Stimulated activated CD8-positive, alpha-beta memory T cell treated with anti-CD3 and anti-CD28 coated beads, Interleukin-7, amount 100 ng/mL, for 4 hours (primary cell): ENCODE measurements at regions not wholly inside any gene's neighbourhood (a gene's known extent, or its start where the extent isn't known, plus 50 kb on each side); places are given as distances from the start of the nearest gene placed in this dataset.

Experiments
- DNase-seq, 2 donors: peaks; one replicate each; pipeline ENCODE4 v3.0.0-alpha.2; 2020; ENCODE audit warnings: low read depth in 2 of 2

DNA sequence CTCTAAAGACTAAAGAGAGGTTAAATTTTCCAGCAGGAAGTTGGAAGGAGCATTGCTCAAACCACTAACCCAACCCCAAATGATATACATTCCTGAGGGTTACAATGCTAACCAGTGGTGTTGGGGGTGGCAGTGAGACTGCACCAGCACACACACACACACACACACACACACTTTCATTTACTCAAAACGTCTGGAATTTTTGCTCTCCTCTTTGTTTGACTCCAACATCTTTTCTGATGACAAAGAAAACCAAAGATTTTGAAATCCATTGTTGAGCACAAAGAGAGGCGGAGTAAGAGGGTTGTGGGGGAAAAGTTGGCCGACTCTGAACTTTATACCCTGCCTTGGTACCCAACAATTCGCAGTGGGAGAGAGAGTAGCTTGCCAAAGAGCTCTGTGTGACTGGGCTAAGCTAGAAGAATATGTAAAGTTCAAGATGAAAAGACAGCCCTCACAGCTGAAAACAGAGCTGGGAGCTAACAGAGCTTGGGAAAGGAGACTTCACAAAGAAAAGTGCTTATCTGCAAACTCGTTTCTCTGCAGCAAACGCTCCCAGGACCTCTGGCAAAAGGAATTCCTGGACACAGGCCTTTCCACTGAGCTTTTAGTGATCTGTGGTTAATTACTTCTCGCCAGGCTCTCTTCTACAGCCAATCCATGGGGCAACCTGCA, 426.0 kb upstream of the CDH11 start:
- DNase-seq = no peak

DNA sequence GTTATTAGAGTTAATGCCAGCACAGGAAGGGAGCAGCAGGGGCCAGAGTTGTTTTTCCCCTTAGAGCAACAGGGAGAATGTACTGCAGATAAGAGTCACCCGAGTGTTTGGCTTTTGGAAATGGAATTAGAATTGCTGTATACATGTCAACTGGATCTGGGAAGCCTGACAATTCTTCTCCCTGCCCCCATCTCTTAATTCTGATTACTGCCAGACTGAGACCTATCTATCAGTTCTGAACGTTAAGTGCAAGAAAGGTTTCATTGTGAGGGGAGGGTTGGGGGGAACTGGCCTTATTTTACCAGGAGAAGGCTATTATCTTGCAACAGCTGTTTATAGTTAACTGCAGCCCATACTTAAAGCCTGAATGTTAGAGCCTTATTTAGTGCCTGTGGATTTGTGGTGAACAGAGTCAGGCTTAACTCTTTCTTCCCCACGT, 424.5 kb upstream of the CDH11 start:
- no peak for DNase-seq

DNA sequence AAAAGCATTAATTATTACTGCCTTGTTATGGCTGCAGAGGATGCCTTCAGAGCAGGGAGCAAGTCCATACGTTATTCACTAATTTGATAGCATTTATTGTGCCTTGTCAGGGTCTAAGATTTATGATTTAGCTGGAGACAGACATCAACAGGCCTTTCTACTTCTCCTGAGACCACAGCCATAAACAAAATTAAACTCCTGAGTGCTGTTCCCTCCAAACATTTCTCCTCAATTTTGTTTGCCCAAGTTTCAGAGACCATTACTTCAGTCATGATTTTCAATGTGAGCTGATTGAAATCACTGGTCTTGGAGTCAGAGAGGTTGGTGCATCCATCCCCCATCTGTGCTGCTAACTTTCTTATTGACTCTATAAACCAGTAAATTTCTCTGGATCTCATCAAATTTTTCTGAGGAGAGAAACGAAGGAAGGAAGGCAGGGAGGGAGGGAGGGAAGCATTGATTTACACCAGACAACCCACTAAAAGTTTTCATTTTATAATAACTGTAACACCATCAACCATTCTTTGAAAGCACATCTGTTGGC, 423.6 kb upstream of the CDH11 start:
- no peak for DNase-seq

DNA sequence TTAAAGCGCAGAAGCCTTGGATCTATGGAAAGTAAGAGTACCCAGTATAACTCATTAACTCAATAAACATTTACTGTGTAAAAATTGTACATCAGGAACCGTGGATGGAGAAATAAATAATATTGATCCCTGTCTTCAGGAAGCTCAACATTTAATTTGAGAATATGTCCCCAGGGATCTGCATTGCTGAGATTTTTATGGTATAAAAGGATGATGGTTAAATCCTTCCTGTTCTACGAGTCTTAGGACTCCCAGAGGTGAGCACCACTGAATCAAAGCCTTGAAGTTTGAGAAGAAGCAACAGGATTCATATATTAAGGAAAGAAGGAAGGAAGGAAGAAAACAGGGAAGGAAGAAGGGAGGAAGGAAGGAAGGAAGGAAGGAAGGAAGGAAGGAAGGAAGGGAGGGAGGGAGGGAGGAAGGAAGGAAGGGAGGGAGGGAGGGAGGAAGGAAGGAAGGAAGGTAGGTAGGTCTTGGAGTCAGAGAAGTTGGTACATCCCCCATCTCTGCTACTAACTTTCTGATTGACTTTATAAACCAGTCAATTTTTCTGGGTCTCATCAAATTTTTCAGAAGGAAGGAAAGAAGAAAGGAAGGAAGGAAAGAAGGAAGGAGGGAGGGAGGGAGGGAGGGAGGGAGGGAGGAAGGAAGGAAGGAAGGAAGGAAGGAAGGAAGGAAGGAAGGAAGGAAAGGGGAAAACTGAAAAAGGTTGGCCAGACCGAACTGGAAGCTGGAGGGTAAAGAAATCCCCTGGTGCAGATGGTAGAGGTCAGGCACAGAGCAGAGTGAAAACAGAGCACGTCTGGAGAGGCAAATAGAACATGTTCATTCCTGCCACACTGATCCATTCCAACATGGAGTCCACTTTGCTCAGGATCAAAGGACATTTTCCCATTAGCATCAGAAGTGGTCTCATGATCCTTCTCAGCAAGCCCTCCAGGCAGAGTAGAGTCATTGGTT, 422.2 kb upstream of the CDH11 start:
- no peak for DNase-seq

DNA sequence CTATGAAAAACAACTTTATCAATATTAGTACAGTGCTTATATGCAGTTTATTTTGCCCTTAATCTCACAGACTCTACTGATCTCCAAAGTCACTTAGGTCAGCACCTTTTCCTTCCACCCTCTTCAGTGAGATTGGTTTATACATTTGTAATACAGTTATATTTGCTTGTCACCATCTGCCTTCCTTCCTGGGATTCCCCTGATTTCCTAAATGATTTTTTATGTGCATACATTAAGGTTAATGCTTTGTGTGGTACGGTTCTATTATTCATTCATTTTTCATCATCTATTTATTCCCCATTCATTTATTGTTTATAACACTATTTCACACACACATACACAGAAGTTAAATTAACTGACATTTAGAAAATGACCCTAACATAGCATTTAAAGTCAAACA, 419.8 kb upstream of the CDH11 start:
- DNase-seq = no peak

DNA sequence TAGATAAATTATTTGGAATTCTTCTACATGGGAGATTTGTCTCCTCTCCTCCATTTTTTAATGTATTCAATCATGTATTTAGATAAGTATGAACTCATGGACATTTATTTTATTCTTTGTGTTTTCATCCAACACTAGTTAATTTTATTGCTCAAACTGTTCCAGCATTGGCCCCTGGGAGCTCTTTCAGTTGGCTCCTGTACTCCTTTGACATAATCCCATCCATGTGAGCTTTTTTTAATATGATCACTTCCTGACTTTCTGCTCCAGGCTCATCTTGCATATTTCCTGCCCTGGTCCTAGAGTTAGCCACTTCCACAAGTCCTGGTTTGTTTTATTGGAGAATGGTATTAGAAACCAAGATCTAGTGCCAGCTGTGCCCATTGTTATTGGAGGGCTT, 419.0 kb upstream of the CDH11 start:
- DNase-seq = no peak

DNA sequence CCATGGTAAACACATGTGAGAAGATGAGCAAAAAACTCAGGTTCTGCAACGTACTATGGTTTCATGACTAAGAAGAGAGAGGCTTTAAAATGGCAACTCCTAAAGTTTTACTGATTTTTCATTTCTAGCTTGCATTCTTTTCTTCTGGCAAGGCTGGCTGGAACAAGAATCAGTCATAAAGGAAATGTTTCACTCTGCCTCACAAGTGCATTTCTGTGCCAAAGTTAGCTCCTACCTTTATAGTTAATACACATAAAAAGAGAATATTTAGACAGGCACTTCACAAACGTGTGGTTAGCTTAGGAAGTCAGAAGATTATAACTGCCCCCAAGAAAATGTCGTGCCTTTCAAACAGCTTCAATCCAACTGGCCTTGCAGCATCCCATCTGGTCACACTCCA, 417.1 kb upstream of the CDH11 start:
- no peak for DNase-seq

DNA sequence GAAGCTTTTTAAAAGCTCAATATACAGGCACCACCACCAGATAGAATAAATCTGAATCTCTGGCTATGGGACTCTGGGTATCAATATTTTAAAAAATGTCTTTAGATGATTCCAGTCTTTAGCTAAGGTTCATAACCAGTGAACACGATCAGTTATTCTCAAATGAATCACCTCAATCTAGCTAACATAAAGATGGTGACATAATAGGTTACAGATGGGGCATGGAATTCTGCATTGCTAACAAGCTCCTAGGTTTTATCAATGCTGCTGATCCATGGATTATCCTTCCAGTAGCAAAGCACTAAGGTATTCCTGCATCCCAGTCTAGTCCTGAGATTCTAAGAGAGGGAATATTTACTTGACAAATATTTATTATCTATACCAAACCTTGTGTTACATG, 415.5 kb upstream of the CDH11 start:
- DNase-seq = no peak

DNA sequence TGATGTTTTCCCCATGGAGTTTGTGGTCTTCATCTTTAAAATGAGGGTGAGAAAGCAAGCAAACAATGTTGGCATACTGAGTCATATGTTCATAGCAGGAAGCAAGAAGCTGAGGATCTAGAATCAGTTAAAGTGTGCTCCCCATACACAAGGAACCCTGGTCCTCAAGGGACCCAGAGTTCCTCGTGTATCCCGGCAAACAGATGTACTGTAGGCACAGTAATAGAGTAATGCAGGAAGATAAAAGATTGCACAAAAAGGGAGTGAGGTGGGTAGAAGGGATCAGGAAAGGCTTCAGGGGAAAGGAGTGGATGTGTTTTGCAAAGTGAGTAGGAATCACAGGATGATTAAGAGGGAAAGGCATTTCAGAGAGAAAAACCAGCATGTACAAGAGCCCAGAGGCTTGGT, 412.3 kb upstream of the CDH11 start:
- no peak for DNase-seq

DNA sequence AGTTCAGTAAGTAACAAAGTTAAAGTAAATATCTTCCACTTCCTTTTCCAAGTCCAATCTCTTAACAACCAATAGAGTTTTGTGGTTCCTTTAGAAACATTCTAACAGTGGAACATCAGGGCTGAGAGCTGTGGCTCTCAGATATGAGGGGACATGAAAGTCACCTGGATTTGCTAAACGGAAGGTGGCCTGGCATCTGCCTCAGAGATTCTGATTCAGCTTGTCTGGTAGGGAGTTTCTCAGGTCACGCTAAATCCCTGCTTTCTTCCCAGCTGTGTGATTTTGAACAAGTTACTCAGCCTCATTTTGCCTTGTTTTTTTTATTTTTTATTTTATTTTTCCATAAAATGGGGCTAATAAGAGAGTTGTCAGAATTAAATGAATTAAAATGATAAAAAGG, 411.0 kb upstream of the CDH11 start:
- DNase-seq = no peak

DNA sequence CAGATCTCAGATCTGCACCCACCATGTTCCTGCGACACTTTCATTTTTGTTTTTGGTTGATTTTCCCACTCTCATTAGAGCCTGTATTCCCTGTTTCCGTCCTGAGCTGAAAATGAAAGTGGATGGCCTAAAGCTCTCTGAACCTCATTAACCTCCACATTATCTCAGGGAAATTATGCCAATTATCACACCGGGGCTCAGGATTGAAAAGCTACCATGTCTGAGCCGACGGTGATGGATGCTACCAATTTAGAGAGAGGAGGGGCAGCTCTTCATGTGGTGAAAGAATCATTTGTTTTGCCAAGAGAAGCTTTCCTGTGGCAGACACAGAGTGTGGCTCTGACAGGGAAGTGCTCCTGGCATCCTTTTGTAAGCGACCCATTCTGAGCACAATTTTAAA, 410.4 kb upstream of the CDH11 start:
- DNase-seq = no peak

DNA sequence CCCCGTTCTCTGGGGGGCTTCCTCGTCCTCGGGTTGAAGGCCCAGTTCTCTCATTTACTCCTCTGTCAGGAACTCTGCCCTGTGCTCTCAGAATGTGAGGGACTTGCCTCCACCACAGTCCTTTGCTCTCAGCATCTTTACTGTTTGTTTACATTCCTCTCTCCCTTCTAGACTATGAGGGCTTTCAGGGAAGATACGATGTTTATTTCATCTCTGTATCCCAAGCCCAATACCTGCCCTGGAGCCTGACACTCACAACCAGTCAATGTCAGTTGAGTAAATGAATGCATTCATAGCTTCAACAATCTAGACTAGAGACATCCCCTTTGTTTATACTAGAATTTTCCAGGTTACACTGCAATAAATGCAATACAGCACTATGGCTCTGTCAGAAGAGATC, 409.6 kb upstream of the CDH11 start:
- DNase-seq = no peak

DNA sequence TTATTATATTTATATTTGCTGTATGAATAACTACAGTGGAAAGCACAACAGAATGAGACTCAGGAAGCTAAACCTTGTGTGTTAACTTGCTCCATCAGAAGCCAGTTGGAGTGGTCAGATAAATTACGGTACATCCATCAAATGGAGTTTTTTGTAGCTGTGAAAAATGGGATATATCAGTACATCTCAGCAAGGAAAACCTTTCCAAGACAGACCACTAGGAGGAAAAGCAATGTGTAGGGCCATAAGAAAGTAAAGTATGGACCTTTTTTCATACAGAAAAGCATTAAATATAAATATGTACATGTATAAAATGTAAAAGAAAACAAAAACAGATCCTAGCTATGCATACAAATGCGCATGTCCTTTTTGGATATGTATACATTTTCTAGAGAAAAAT, 403.8 kb upstream of the CDH11 start:
- no peak for DNase-seq

DNA sequence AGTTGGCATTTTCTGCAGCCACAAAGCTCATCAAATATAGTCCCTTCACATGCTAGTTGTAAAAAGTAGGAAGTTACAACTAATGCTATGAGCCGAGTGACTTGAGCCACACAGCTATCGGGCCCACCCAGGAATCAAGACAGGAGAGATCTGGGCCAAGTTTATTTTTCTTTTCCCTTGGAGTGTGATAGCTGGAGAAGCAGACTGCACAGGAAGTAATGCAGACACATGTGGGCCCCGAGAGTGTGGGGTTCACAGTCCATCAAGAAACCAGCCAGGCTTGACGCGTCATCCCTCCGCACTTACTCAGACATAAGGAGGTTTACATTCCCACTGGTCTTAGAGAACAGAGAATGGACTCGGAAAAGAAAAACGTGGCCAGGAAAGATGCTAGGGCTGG, 403.1 kb upstream of the CDH11 start:
- no peak for DNase-seq

DNA sequence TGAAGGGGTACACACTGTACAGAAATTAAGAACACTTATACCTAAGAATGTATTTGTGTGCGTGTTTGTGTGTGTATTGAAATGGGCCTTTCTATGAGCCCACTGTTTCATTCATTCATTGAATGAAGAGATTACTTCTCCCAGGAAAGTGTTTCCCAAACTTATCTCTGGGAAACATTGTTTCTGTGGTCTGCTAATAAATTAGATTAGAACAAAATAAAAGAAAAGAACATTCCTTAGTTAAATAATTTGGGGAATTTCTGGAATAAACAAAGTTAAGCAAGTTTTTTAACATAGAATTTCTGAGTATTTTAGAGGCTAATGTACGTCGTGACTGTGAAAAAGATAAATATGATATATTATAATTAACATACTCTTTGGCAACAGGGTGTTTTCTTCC, 402.4 kb upstream of the CDH11 start:
- no peak for DNase-seq

DNA sequence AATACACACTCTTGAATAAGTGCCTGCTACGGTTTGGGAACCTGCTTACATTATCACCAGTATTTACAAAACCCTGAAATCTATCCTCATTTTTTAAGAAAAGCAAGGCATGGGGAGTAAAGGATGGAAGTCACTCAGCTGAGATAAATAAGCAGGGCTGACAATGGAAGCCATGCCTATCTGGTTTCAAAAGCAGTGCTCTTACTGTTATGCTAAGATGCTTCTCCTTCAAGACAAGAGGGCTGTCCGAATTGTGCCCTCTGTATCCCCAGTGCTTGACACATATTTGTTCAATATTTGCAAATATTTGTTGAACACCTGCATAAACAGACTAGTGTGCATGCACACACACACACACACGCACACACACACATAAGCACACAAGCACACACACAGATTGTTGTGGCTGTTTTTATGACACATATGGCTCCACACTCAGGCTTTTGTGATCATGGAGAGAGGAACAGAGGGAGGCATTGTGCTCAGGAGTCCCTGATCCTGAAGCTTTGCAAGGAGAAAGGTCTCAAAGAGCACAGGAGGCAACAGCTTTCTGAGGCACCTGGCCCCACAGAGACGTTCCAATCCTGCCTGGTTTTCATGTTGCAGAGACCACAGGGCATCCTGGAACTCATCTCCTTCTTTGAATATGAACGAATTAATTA, 401.6 kb upstream of the CDH11 start:
- no peak for DNase-seq

DNA sequence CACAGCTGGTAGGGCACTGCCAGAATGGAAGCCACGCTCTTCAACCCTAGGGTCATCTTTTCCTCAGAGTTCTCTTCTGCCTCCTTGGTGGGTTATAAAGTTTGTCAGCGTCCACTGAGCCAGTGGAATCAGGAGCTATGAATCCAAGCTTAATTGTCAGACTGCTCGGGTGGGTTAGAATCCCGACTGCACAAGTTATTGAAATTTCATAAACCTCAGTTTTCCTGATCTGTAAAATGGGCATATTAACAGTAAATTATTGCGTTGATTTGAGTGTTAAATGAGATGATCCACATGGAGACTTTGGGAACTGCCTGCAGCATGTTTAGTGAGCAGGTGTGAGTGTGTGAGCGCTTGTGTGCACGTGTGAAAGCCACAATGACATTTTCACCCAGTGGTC, 400.5 kb upstream of the CDH11 start:
- no peak for DNase-seq

DNA sequence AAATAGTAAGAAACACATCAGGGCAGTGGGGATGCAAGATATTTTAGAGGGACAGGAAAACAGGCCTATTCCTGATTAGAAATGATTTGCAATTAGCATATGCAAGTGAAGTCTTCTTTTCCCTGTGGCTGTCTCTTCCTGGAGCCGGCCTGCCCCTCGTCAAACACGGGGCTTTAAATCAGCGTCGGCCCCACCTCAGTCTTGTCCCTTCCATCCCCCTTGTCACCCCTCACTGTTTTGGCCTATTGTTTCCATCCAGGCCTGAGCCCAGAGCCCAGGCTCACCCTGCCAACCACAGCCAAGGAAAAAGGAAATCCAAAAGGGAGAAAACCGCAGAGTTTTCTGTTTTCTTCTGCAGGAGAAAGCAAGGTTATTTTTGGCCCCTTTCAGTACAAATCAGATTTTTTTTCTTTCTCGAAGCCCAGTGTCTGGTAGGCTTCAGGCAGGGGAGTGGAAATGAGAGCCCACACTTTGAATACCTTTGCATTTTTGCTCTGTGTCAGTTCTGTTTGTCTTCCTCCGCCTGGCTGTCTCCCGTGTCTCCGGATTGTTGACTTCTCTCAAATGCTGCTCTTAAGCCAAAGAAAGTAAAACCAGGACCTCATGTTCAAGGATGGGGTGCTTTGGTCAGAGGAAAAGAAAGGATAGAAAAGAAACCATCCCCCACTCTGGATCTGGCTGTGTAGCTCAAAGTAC, 399.9 kb upstream of the CDH11 start:
- DNase-seq = no peak

DNA sequence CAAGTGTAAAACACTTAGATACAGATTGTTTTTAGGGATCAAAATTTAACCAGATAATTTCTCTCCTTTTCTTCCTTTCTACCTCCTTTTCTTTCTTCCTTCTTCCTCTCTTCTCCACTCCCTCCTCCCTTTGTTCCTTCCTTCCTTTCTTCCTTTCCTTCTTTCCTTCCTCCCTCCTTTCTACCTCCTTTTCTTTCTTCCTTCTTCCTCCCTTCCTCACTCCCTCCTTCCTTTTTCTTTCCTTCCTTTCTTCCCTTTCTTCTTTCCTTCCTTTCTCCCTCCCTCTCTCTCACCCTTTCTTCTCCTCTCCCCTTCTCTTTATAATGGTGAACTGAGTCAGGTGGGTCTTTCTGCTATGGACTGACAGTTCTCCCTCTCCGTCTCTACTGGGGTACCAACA, 397.5 kb upstream of the CDH11 start:
- DNase-seq = no peak

DNA sequence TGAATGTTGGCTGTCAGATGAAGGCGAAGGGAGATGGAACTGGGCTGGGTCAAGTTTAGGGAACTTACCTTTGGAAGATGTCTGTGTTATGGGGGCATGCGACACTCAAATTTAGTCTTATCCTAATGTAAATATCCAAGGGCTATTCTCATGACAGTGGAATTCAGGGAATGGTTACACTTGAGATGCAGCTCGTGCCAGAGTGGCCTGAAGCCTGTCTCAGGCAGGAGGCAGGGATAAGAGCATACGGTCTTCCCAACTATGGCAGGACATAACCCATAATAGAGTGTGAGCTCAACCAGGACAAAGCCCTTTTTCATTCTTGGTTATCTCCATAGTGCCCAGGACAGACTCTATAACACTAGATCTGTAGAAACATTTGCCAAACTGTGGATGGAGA, 393.3 kb upstream of the CDH11 start:
- no peak for DNase-seq

DNA sequence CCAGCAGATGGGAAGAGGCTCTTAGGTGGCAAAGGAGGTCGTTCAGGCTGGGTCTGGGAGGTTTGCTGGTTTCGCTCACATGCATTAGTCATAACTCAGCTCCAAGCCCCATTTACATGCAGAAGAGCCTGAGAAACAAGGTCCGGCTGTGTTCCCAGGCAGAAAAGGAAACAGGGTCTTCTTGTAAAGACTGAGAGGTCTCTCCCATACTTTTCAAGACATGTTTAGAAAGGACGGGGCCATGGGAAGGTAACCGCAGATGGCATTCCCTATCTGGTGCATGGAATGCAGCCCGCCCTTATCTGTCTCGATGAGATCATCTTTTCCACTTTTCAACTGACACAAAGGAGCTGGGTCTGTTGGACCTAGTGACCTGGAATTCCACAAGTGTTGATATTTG, 389.0 kb upstream of the CDH11 start:
- DNase-seq = no peak

DNA sequence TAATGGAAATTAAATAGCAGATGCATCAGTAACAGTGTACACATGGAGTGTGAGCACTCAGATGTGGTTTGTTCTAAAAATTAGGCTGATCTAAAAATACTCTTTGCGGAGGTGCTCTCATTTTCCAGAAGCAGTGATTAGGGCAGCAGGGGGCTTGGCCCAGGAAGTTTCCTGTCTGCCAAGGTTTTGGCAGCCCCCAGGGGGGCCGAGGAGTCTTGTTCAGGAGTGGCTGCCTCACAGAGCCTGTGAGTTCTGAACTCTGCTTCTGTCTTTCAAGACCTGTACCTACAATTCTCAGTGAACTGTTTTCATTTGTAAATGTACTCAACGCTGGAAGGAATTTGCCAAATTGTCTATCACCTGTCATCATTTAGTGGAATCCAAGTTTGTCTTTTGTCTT, 388.4 kb upstream of the CDH11 start:
- DNase-seq = no peak
